ENCODE measurements at regions not wholly inside any gene's neighbourhood (a gene's known extent, or its start where the extent isn't known, plus 50 kb on each side); places are given as distances from the start of the nearest gene placed in this dataset.

GRCh38 chr9:21744841-21745240, 57.6 kb upstream of the MTAP start:
- Histone ChIP-seq H3K36me3 (no peaks in the 10 kb centered on the region), H3K4me1 (no peaks in the 10 kb centered on the region), H3K27ac (no peak overlapping the region), H3K9me3 (no peaks in the 10 kb centered on the region), H3K4me3 (no peak overlapping the region), H3K27me3 (replicated peaks in 1 of 7) (peaks cover 0 to 12% (median 0%) of the 10 kb centered on the region in 7 donors)
- TF ChIP-seq POLR2A (IDR thresholded peaks at IDR 0.05) (no peak), POLR2AphosphoS5 (IDR thresholded peaks at IDR 0.05) (no peak), CTCF (IDR thresholded peaks at IDR 0.05 in 8 of 11, conservative IDR thresholded peaks at IDR 0.05 in 3 of 11) (no peak)
- intact Hi-C loops (cut with DNase I; ENCODE audit: low total_unique reads): no loop called here
- DNase-seq: no peak

GRCh38 chr9:21746550-21746949, 55.9 kb upstream of the MTAP start:
- H3K9me3 ChIP-seq: no peaks in the 10 kb centered on the region

GRCh38 chr9:21747175-21747574, 55.3 kb upstream of the MTAP start:
- Histone ChIP-seq H3K36me3 (no peaks in the 10 kb centered on the region), H3K27ac (no peak overlapping the region), H3K9me3 (no peaks in the 10 kb centered on the region), H3K27me3 (replicated peaks in 1 of 7) (peaks cover 0 to 8% (median 0%) of the 10 kb centered on the region in 7 donors), H3K4me1 (no peaks in the 10 kb centered on the region), H3K4me3 (no peak overlapping the region)
- no peak for TF ChIP-seq POLR2AphosphoS5 (IDR thresholded peaks at IDR 0.05)
- TF ChIP-seq CTCF (IDR thresholded peaks at IDR 0.05 in 8 of 11, conservative IDR thresholded peaks at IDR 0.05 in 3 of 11): no peak
- no peak for TF ChIP-seq POLR2A (IDR thresholded peaks at IDR 0.05)
- 18 to 40% (median 36%) methylated on average over 2 of the region's 2 CpGs for WGBS, 5 donors
- no peak for DNase-seq
- intact Hi-C loops (cut with DNase I; ENCODE audit: low total_unique reads): no loop called here

More at GRCh38 chr9:21746550-21746949, 55.9 kb upstream of the MTAP start:
- Histone ChIP-seq H3K36me3 (no peaks in the 10 kb centered on the region), H3K4me1 (no peaks in the 10 kb centered on the region), H3K4me3 (no peak overlapping the region), H3K27ac (no peak overlapping the region), H3K27me3 (replicated peaks in 1 of 7) (peaks cover 0 to 7% (median 0%) of the 10 kb centered on the region in 7 donors)
- no peak for DNase-seq
- TF ChIP-seq POLR2AphosphoS5 (IDR thresholded peaks at IDR 0.05) (no peak), POLR2A (IDR thresholded peaks at IDR 0.05) (no peak), CTCF (IDR thresholded peaks at IDR 0.05 in 8 of 11, conservative IDR thresholded peaks at IDR 0.05 in 3 of 11) (no peak)
- WGBS, 5 donors: 34 to 54% (median 46%) methylated on average over 1 of the region's 1 CpG
- intact Hi-C loops (cut with DNase I; ENCODE audit: low total_unique reads): no loop called here

GRCh38 chr9:21750021-21750735, 52.3 kb upstream of the MTAP start:
- H3K27ac ChIP-seq: no peak overlapping the region
- intact Hi-C loops (cut with DNase I; ENCODE audit: low total_unique reads): no loop called here
- DNase-seq: no peak
- H3K4me1 ChIP-seq: no peaks in the 10 kb centered on the region
- TF ChIP-seq POLR2AphosphoS5 (IDR thresholded peaks at IDR 0.05) (no peak), CTCF (IDR thresholded peaks at IDR 0.05 in 8 of 11, conservative IDR thresholded peaks at IDR 0.05 in 3 of 11) (no peak), POLR2A (IDR thresholded peaks at IDR 0.05) (no peak)
- WGBS, 5 donors: 53 to 75% (median 61%) methylated on average over 3 of the region's 3 CpGs
- H3K9me3 ChIP-seq: no peaks in the 10 kb centered on the region
- no peaks in the 10 kb centered on the region for H3K36me3 ChIP-seq
- no peak overlapping the region for H3K4me3 ChIP-seq
- peaks cover 0 to 8% (median 0%) of the 10 kb centered on the region in 7 donors for H3K27me3 ChIP-seq (replicated peaks in 1 of 7)
